ENCODE measurements at regions not wholly inside any gene's neighbourhood (a gene's known extent, or its start where the extent isn't known, plus 50 kb on each side); places are given as distances from the start of the nearest gene placed in this dataset.

GRCh38 chr12:75670216-75670615 is 158.8 kb upstream of the KRR1 start:
- no peak for TF ChIP-seq EZH2 (IDR thresholded peaks at IDR 0.05; ENCODE audit: insufficient read depth, poor library complexity, severe bottlenecking)
- TF ChIP-seq EZH2phosphoT487 (IDR thresholded peaks at IDR 0.05; ENCODE audit: insufficient read depth, low read depth): no peak
